DOHH2 (cell line): ENCODE measurements at regions not wholly inside any gene's neighbourhood (a gene's known extent, or its start where the extent isn't known, plus 50 kb on each side); places are given as distances from the start of the nearest gene placed in this dataset.

Source experiments
- H3F3A ChIP-seq: fragments of 200-600 bp; sonication (generic), shearing (Covaris generic); 2 replicates; pipeline ENCODE4 v1.6.0; 2016; ENCODE audit warnings: antibody characterized with exemption, mild to moderate bottlenecking; ENCODE audit not compliant: control insufficient read depth, insufficient read depth
- H3K27ac ChIP-seq: fragments of 200-600 bp; sonication (generic); 2 replicates; pipeline ENCODE4 v1.5.1; 2014; ENCODE audit warnings: low read depth, mild to moderate bottlenecking, low read length, moderate library complexity
- H3K27me3 ChIP-seq: fragments of 200-600 bp; sonication (generic); 2 replicates; pipeline ENCODE4 v1.6.1; 2014; ENCODE audit warnings: mild to moderate bottlenecking, low read length, mixed read lengths; ENCODE audit not compliant: control insufficient read depth
- H3K36me3 ChIP-seq: fragments of 200-600 bp; sonication (generic); 2 replicates; pipeline ENCODE4 v1.6.1; 2014; ENCODE audit warnings: mild to moderate bottlenecking, low read length, moderate library complexity, mixed read lengths; ENCODE audit not compliant: control insufficient read depth
- H3K4me1 ChIP-seq: fragments of 200-600 bp; sonication (generic); 2 replicates; pipeline ENCODE4 v1.6.1; 2014; ENCODE audit warnings: mild to moderate bottlenecking, low read length, mixed read lengths; ENCODE audit not compliant: control insufficient read depth
- H3K4me2 ChIP-seq: fragments of 200-600 bp; sonication (generic); 2 replicates; pipeline ENCODE4 v1.6.0; 2014; ENCODE audit warnings: mild to moderate bottlenecking, low read length, moderate library complexity
- H3K4me3 ChIP-seq: fragments of 200-600 bp; sonication (generic); 2 replicates; pipeline ENCODE4 v1.5.1; 2014; ENCODE audit warnings: mild to moderate bottlenecking, low read length, mixed read lengths
- H3K79me2 ChIP-seq: fragments of 200-600 bp; sonication (generic); 2 replicates; pipeline ENCODE4 v1.6.1; 2014; ENCODE audit warnings: mild to moderate bottlenecking, low read length, mixed read lengths; ENCODE audit not compliant: control insufficient read depth
- H3K9me2 ChIP-seq: fragments of 200-600 bp; sonication (generic); replicated peaks from 2 replicates; pipeline ENCODE4 v1.6.1; 2014; ENCODE audit warnings: mild to moderate bottlenecking, low read length, mixed read lengths; ENCODE audit not compliant: control insufficient read depth
- H3K9me3 ChIP-seq: fragments of 200-600 bp; sonication (generic); 2 replicates; pipeline ENCODE4 v1.6.1; 2014; ENCODE audit warnings: antibody characterized with exemption, low read length, mixed read lengths; ENCODE audit not compliant: control insufficient read depth, insufficient read depth
- H4K20me1 ChIP-seq: fragments of 200-600 bp; sonication (generic); 2 replicates; pipeline ENCODE4 v1.6.0; 2014; ENCODE audit warnings: low read depth, mild to moderate bottlenecking, antibody characterized with exemption, low read length, moderate library complexity; ENCODE audit not compliant: control insufficient read depth, insufficient read depth
- CTCF ChIP-seq: fragments of 200-600 bp; sonication (generic); IDR thresholded peaks from one replicate; pipeline ENCODE4 v1.5.1; 2014; ENCODE audit warnings: antibody characterized with exemption, mild to moderate bottlenecking, low read depth, low read length; ENCODE audit not compliant: poor library complexity, severe bottlenecking
- EZH2phosphoT487 ChIP-seq: fragments of 200-600 bp; sonication (generic); IDR thresholded peaks from 2 replicates; pipeline ENCODE4 v1.6.1; 2017; ENCODE audit warnings: borderline replicate concordance, mild to moderate bottlenecking, antibody characterized with exemption, low read length, moderate library complexity, mixed read lengths

- no peaks in the 10 kb centered on the region for H3K9me3 ChIP-seq
- no peaks in the 10 kb centered on the region for H3K36me3 ChIP-seq
- H3K4me2 ChIP-seq: no peak overlapping the region
- TF ChIP-seq CTCF: no peak
- H3K9me2 ChIP-seq: no peaks in the 10 kb centered on the region
- no peaks in the 10 kb centered on the region for H3K4me1 ChIP-seq
- no peaks in the 10 kb centered on the region for H3F3A ChIP-seq
- H3K79me2 ChIP-seq: no peaks in the 10 kb centered on the region
- no peak overlapping the region for H3K27ac ChIP-seq
- H3K4me3 ChIP-seq: no peak overlapping the region
- no peaks in the 10 kb centered on the region for H4K20me1 ChIP-seq
- H3K27me3 ChIP-seq: no peaks in the 10 kb centered on the region
These were observed 130.4 kb upstream of the INPP4B start for GRCh38 chr4:142976482-142976881.

GRCh38 chr4:142977182-142977581, 131.1 kb upstream of the INPP4B start:
- Histone ChIP-seq H4K20me1 (no peaks in the 10 kb centered on the region), H3K27ac (no peak overlapping the region), H3F3A (no peaks in the 10 kb centered on the region), H3K4me2 (no peak overlapping the region), H3K4me1 (no peaks in the 10 kb centered on the region), H3K4me3 (no peak overlapping the region), H3K27me3 (no peaks in the 10 kb centered on the region), H3K36me3 (no peaks in the 10 kb centered on the region), H3K9me3 (no peaks in the 10 kb centered on the region), H3K9me2 (no peaks in the 10 kb centered on the region), H3K79me2 (no peaks in the 10 kb centered on the region)
- TF ChIP-seq EZH2phosphoT487 (no peak), CTCF (no peak)

DNA sequence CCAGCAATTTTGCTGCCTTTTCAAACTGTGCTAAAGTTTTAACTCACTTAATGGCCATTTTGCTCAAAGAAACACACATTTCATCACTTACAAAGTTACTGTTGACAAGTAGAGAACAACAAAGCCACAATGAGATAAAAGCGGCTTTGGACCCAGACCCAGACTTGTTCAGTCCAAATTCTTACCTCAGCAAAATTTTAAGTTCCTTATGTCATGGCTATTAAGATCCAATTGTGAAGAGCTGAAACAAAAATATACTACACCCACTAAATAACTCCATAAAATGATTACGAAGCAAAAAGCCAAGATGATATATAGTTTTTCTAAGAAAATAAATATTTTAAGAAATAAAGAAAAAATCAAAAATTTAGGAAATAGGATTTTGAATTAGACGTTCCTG, 137.0 kb upstream of the INPP4B start:
- H3K4me2 ChIP-seq: no peak overlapping the region
- no peaks in the 10 kb centered on the region for H3F3A ChIP-seq
- H3K36me3 ChIP-seq: no peaks in the 10 kb centered on the region
- no peak overlapping the region for H3K27ac ChIP-seq
- H4K20me1 ChIP-seq: no peaks in the 10 kb centered on the region
- TF ChIP-seq EZH2phosphoT487: no peak
- TF ChIP-seq CTCF: no peak
- no peaks in the 10 kb centered on the region for H3K27me3 ChIP-seq
- no peaks in the 10 kb centered on the region for H3K79me2 ChIP-seq
- H3K9me2 ChIP-seq: no peaks in the 10 kb centered on the region
- no peaks in the 10 kb centered on the region for H3K4me1 ChIP-seq
- H3K9me3 ChIP-seq: no peaks in the 10 kb centered on the region
- no peak overlapping the region for H3K4me3 ChIP-seq

GRCh38 chr4:142983589-142983988, 137.5 kb upstream of the INPP4B start:
- Histone ChIP-seq H3K9me3 (no peaks in the 10 kb centered on the region), H3K4me1 (no peaks in the 10 kb centered on the region), H3K4me2 (no peak overlapping the region), H3K79me2 (no peaks in the 10 kb centered on the region), H3K27ac (no peak overlapping the region), H3K9me2 (no peaks in the 10 kb centered on the region), H3K4me3 (no peak overlapping the region), H3K36me3 (no peaks in the 10 kb centered on the region), H3F3A (no peaks in the 10 kb centered on the region), H3K27me3 (no peaks in the 10 kb centered on the region), H4K20me1 (no peaks in the 10 kb centered on the region)
- no peak for TF ChIP-seq CTCF
- no peak for TF ChIP-seq EZH2phosphoT487
